Activated T-cell treated with anti-CD3 and anti-CD28 coated beads, Interleukin-2, amount 50 U/mL, for 24 hours (primary cell): ENCODE measurements at regions not wholly inside any gene's neighbourhood (a gene's known extent, or its start where the extent isn't known, plus 50 kb on each side); places are given as distances from the start of the nearest gene placed in this dataset.

ENCODE experiments used
- DNase-seq: peaks from one replicate; pipeline ENCODE4 v3.0.0-alpha.2; 2020
- H3K27ac Mint-ChIP-seq: 2 replicates; pipeline ENCODE4 v1.8.0; 2020; ENCODE audit warnings: mild to moderate bottlenecking, mixed read lengths
- H3K27me3 Mint-ChIP-seq: 2 replicates; pipeline ENCODE4 v1.8.0; 2020; ENCODE audit warnings: mixed read lengths
- H3K36me3 Mint-ChIP-seq: 2 replicates; pipeline ENCODE4 v1.8.0; 2020; ENCODE audit warnings: low read depth, mixed read lengths
- H3K4me1 Mint-ChIP-seq: 2 replicates; pipeline ENCODE4 v1.8.0; 2020; ENCODE audit warnings: low read depth, mixed read lengths
- H3K4me3 Mint-ChIP-seq: 2 replicates; pipeline ENCODE4 v1.8.0; 2020; ENCODE audit warnings: mild to moderate bottlenecking, moderate library complexity, mixed read lengths
- H3K9me3 Mint-ChIP-seq: 2 replicates; pipeline ENCODE4 v1.8.0; 2020; ENCODE audit warnings: mixed read lengths

GRCh38 chr2:94939349-94939748 lies 68.1 kb downstream of the TEKT4 start:
- Mint-ChIP-seq H3K4me3 (no peak overlapping the region), H3K4me1 (no peaks in the 10 kb centered on the region), H3K27me3 (peaks cover 23% of the 10 kb centered on the region), H3K27ac (no peak overlapping the region), H3K9me3 (no peaks in the 10 kb centered on the region), H3K36me3 (no peaks in the 10 kb centered on the region)
- no peak for DNase-seq

- no peak for DNase-seq
- H3K36me3 Mint-ChIP-seq = no peaks in the 10 kb centered on the region
- no peak overlapping the region for H3K27ac Mint-ChIP-seq
- H3K9me3 Mint-ChIP-seq = peaks cover 2% of the 10 kb centered on the region
- no peak overlapping the region for H3K4me3 Mint-ChIP-seq
- peaks cover 22% of the 10 kb centered on the region for H3K27me3 Mint-ChIP-seq
- no peaks in the 10 kb centered on the region for H3K4me1 Mint-ChIP-seq
These were observed 76.1 kb downstream of the TEKT4 start for GRCh38 chr2:94947097-94948016.

GRCh38 chr2:94955702-94956101 lies 69.8 kb upstream of the MAL start:
- no peaks in the 10 kb centered on the region for H3K9me3 Mint-ChIP-seq

GRCh38 chr2:94956797-94957391 lies 68.6 kb upstream of the MAL start:
- Mint-ChIP-seq H3K27ac (no peak overlapping the region), H3K36me3 (no peaks in the 10 kb centered on the region), H3K4me1 (no peaks in the 10 kb centered on the region), H3K9me3 (no peaks in the 10 kb centered on the region), H3K4me3 (no peak overlapping the region), H3K27me3 (peaks cover 55% of the 10 kb centered on the region)
- DNase-seq = peak; percentile 40

More at GRCh38 chr2:94955702-94956101, 69.8 kb upstream of the MAL start:
- H3K27ac Mint-ChIP-seq = no peak overlapping the region
- H3K27me3 Mint-ChIP-seq = peaks cover 61% of the 10 kb centered on the region
- H3K4me3 Mint-ChIP-seq = no peak overlapping the region
- no peak for DNase-seq
- no peaks in the 10 kb centered on the region for H3K4me1 Mint-ChIP-seq
- H3K36me3 Mint-ChIP-seq = no peaks in the 10 kb centered on the region

- Mint-ChIP-seq H3K4me1 (no peaks in the 10 kb centered on the region), H3K4me3 (no peak overlapping the region), H3K36me3 (no peaks in the 10 kb centered on the region), H3K27ac (no peak overlapping the region), H3K9me3 (no peaks in the 10 kb centered on the region), H3K27me3 (peaks cover 45% of the 10 kb centered on the region)
- no peak for DNase-seq
These were observed 67.3 kb upstream of the MAL start for GRCh38 chr2:94958245-94958644.

GRCh38 chr2:94960266-94960665 lies 65.2 kb upstream of the MAL start:
- H3K9me3 Mint-ChIP-seq = no peaks in the 10 kb centered on the region
- no peaks in the 10 kb centered on the region for H3K36me3 Mint-ChIP-seq
- H3K27ac Mint-ChIP-seq = no peak overlapping the region
- H3K4me3 Mint-ChIP-seq = no peak overlapping the region
- DNase-seq = no peak
- H3K27me3 Mint-ChIP-seq = peaks cover 47% of the 10 kb centered on the region
- H3K4me1 Mint-ChIP-seq = no peaks in the 10 kb centered on the region

GRCh38 chr2:94960751-94961150 lies 64.8 kb upstream of the MAL start:
- Mint-ChIP-seq H3K27ac (no peak overlapping the region), H3K4me1 (no peaks in the 10 kb centered on the region), H3K27me3 (peaks cover 45% of the 10 kb centered on the region), H3K36me3 (no peaks in the 10 kb centered on the region), H3K9me3 (no peaks in the 10 kb centered on the region), H3K4me3 (no peak overlapping the region)
- DNase-seq = no peak

GRCh38 chr2:94964193-94964592 lies 61.3 kb upstream of the MAL start:
- Mint-ChIP-seq H3K4me3 (no peak overlapping the region), H3K27me3 (peaks cover 36% of the 10 kb centered on the region), H3K36me3 (no peaks in the 10 kb centered on the region), H3K9me3 (no peaks in the 10 kb centered on the region), H3K4me1 (no peaks in the 10 kb centered on the region), H3K27ac (no peak overlapping the region)
- DNase-seq = no peak

GRCh38 chr2:94966689-94967088 lies 58.8 kb upstream of the MAL start:
- Mint-ChIP-seq H3K4me1 (no peaks in the 10 kb centered on the region), H3K9me3 (no peaks in the 10 kb centered on the region), H3K27me3 (peaks cover 49% of the 10 kb centered on the region), H3K4me3 (no peak overlapping the region), H3K36me3 (no peaks in the 10 kb centered on the region), H3K27ac (no peak overlapping the region)
- no peak for DNase-seq

GRCh38 chr2:94970353-94970752 lies 55.2 kb upstream of the MAL start:
- DNase-seq = no peak
- no peaks in the 10 kb centered on the region for H3K36me3 Mint-ChIP-seq
- H3K4me3 Mint-ChIP-seq = no peak overlapping the region
- H3K9me3 Mint-ChIP-seq = no peaks in the 10 kb centered on the region
- peaks cover 49% of the 10 kb centered on the region for H3K27me3 Mint-ChIP-seq
- no peaks in the 10 kb centered on the region for H3K4me1 Mint-ChIP-seq
- no peak overlapping the region for H3K27ac Mint-ChIP-seq
